ENCODE measurements at regions not wholly inside any gene's neighbourhood (a gene's known extent, or its start where the extent isn't known, plus 50 kb on each side); places are given as distances from the start of the nearest gene placed in this dataset.

DNA sequence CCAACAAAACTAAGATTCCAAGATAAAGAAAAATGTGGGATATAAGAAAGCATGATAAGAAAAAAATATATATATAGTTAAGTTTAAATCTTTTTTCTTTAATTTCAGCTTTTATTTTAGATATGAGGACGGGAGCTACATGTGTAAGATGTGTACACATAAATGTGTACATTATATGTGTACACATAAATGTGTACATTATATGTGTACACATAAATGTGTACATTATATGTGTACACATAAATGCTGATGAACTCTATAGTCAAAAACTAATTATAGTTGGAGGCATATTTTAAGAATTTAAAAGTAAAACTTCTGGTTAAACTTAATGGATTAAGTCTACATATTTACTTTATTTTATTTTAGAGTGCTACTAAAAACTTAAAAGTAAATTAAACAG, 123.6 kb downstream of the BTG1 start:
- TF ChIP-seq GABPA (IDR thresholded peaks at IDR 0.05; ENCODE audit: low read depth) (no peak), POLR2AphosphoS5 (IDR thresholded peaks at IDR 0.05; ENCODE audit: low read depth) (no peak), SPI1 (IDR thresholded peaks at IDR 0.05; ENCODE audit: borderline replicate concordance, low read depth) (no peak)
- TF ChIP-seq, protein P1, sequence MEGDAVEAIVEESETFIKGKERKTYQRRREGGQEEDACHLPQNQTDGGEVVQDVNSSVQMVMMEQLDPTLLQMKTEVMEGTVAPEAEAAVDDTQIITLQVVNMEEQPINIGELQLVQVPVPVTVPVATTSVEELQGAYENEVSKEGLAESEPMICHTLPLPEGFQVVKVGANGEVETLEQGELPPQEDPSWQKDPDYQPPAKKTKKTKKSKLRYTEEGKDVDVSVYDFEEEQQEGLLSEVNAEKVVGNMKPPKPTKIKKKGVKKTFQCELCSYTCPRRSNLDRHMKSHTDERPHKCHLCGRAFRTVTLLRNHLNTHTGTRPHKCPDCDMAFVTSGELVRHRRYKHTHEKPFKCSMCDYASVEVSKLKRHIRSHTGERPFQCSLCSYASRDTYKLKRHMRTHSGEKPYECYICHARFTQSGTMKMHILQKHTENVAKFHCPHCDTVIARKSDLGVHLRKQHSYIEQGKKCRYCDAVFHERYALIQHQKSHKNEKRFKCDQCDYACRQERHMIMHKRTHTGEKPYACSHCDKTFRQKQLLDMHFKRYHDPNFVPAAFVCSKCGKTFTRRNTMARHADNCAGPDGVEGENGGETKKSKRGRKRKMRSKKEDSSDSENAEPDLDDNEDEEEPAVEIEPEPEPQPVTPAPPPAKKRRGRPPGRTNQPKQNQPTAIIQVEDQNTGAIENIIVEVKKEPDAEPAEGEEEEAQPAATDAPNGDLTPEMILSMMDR (IDR thresholded peaks at IDR 0.05; ENCODE audit: insufficient read depth, low read length) = no peak
- TF ChIP-seq, protein P2, sequence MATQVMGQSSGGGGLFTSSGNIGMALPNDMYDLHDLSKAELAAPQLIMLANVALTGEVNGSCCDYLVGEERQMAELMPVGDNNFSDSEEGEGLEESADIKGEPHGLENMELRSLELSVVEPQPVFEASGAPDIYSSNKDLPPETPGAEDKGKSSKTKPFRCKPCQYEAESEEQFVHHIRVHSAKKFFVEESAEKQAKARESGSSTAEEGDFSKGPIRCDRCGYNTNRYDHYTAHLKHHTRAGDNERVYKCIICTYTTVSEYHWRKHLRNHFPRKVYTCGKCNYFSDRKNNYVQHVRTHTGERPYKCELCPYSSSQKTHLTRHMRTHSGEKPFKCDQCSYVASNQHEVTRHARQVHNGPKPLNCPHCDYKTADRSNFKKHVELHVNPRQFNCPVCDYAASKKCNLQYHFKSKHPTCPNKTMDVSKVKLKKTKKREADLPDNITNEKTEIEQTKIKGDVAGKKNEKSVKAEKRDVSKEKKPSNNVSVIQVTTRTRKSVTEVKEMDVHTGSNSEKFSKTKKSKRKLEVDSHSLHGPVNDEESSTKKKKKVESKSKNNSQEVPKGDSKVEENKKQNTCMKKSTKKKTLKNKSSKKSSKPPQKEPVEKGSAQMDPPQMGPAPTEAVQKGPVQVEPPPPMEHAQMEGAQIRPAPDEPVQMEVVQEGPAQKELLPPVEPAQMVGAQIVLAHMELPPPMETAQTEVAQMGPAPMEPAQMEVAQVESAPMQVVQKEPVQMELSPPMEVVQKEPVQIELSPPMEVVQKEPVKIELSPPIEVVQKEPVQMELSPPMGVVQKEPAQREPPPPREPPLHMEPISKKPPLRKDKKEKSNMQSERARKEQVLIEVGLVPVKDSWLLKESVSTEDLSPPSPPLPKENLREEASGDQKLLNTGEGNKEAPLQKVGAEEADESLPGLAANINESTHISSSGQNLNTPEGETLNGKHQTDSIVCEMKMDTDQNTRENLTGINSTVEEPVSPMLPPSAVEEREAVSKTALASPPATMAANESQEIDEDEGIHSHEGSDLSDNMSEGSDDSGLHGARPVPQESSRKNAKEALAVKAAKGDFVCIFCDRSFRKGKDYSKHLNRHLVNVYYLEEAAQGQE (IDR thresholded peaks at IDR 0.05; ENCODE audit: insufficient replicate concordance, low read depth) = no peak
- Histone ChIP-seq H3K27me3 (ENCODE audit: insufficient read depth, poor library complexity, severe bottlenecking) (no peaks in the 10 kb centered on the region), H3K4me3 (replicated peaks; ENCODE audit: insufficient read depth, low read length) (no peak overlapping the region), H3K27ac (replicated peaks) (no peak overlapping the region)
- no peak for DNase-seq (ENCODE audit: low read depth in 1 of 2, low spot score in 1 of 2)

DNA sequence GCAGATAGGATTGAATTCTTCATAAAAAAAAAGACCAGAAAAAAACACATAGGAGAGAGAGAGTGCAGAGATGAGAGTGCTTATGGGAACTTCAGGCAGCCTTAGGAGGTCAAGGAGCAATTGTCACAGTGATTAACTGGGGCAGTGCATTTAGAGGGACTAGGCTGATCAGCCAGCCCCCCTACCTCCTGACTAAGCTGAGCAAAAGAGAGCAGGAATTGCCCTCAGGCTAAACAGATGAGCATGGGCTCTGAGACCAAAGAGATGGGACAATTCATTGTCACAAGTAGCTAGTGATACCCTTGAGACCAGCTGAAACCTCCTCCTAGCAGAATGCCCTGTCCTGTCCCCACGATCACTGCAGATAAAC, 124.0 kb downstream of the BTG1 start:
- no peak overlapping the region for H3K4me3 ChIP-seq (replicated peaks; ENCODE audit: insufficient read depth, low read length)
- no peaks in the 10 kb centered on the region for H3K27me3 ChIP-seq (ENCODE audit: insufficient read depth, poor library complexity, severe bottlenecking)
- TF ChIP-seq, protein P1 (IDR thresholded peaks at IDR 0.05; ENCODE audit: insufficient read depth, low read length) = no peak
- TF ChIP-seq SPI1 (IDR thresholded peaks at IDR 0.05; ENCODE audit: borderline replicate concordance, low read depth) (no peak), GABPA (IDR thresholded peaks at IDR 0.05; ENCODE audit: low read depth) (no peak)
- DNase-seq (ENCODE audit: low read depth in 1 of 2, low spot score in 1 of 2) = no peak
- no peak overlapping the region for H3K27ac ChIP-seq (replicated peaks)

DNA sequence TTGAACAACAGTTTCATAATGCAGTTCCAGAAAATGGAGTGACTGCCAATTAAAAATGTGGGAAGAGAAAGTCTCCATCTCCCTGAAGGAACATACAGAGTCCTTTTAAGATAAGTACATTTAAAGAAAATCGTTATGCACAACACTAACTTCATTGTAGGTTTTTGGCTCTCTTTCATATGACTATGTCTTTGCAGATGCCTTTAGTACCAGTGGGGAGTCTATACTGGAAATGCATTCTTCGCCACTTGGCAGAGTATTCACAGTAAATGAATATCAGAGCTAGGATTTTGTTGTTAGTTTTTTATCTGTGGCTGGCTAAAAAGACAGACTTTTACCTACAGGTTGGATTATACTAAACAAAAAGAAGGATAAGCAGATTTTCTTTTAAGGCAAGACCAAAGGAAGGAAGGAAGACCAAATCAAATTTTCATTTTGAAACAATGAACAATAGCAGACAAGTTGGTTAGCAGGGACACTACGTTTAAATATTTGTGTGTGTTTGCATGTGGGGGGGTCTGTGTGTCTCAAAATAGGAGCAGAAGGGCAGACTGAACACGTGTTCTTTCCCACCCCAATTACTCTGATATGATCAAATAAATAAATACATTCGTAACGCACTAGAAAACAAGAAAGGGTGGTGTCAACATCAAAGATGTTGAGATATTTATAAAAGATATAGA, 124.5 kb downstream of the BTG1 start:
- no peak overlapping the region for H3K27ac ChIP-seq (replicated peaks)
- H3K4me3 ChIP-seq (replicated peaks; ENCODE audit: insufficient read depth, low read length) = no peak overlapping the region
- TF ChIP-seq SPI1 (IDR thresholded peaks at IDR 0.05; ENCODE audit: borderline replicate concordance, low read depth) (no peak), POLR2AphosphoS5 (IDR thresholded peaks at IDR 0.05; ENCODE audit: low read depth) (no peak), GABPA (IDR thresholded peaks at IDR 0.05; ENCODE audit: low read depth) (no peak)
- TF ChIP-seq, protein P1 (IDR thresholded peaks at IDR 0.05; ENCODE audit: insufficient read depth, low read length) = no peak
- TF ChIP-seq, protein P2 (IDR thresholded peaks at IDR 0.05; ENCODE audit: insufficient replicate concordance, low read depth) = no peak
- H3K27me3 ChIP-seq (ENCODE audit: insufficient read depth, poor library complexity, severe bottlenecking) = no peaks in the 10 kb centered on the region
- DNase-seq (ENCODE audit: low read depth in 1 of 2, low spot score in 1 of 2) = no peak
